A549 (cell line): ENCODE measurements at regions not wholly inside any gene's neighbourhood (a gene's known extent, or its start where the extent isn't known, plus 50 kb on each side); places are given as distances from the start of the nearest gene placed in this dataset.
A peak's percentile ranks its signal among the peaks of the same experiment; 100 is the strongest.

Experiments used
- ATAC-seq, 2 experiments: fragments of 200-7000 bp in 1 of 2; fragments of >200 bp in 1 of 2; cut with Nextera tagmentation in 1 of 2; cut with Tn5 transposase in 1 of 2; 3 replicates each; pipeline versions ENCODE4 v1.8.0 to v1.9.1; 2018 to 2020; ENCODE audit warnings: mild to moderate bottlenecking in 1 of 2, moderate library complexity in 1 of 2
- CTCF ChIA-PET: fragments of 300-600 bp; sonication (Branson Sonifier 250); formaldehyde crosslinking; extraction: SDS; loops from one replicate; lab custom pipeline; 2021; ENCODE audit warnings: antibody characterized with exemption, inconsistent platforms; lab: Yijun Ruan, JAX
- POLR2A ChIA-PET: fragments of 350-600 bp; formaldehyde crosslinking; extraction: SDS; loops from one replicate; lab custom pipeline; 2021; ENCODE audit warnings: antibody characterized with exemption, inconsistent platforms; lab: Yijun Ruan, JAX
- DNase-seq, 2 experiments: peaks; one replicate each; pipeline versions ENCODE4 v3.0.0 to v3.0.0-alpha.2; 2011 to 2016; ENCODE audit warnings: low read depth in 1 of 2, low spot score in 1 of 2
- FAIRE-seq: peaks from 2 replicates; lab custom pipeline; 2011; peaks lifted over from hg19 to GRCh38; lab: Jason Lieb, UNC
- H3K27ac ChIP-seq, 2 experiments: fragments of >200 bp; sonication (Bioruptor Twin); formaldehyde crosslinking; 3 replicates each; pipeline ENCODE4 v1.5.1; 2016 to 2017
- H3K4me1 ChIP-seq: fragments of >200 bp; sonication (Bioruptor Twin); formaldehyde crosslinking; 3 replicates; pipeline ENCODE4 v1.6.1; 2016
- H3K4me2 ChIP-seq: fragments of >200 bp; sonication (Bioruptor Twin); formaldehyde crosslinking; 3 replicates; pipeline ENCODE4 v1.6.1; 2016
- H3K4me3 ChIP-seq: fragments of >200 bp; sonication (Bioruptor Twin); formaldehyde crosslinking; 3 replicates; pipeline ENCODE4 v1.5.1; 2016
- H3K9me3 ChIP-seq: fragments of >200 bp; sonication (Bioruptor Twin); formaldehyde crosslinking; 3 replicates; pipeline ENCODE4 v1.6.1; 2016
- BCL3 ChIP-seq: fragments of >200 bp; sonication (Bioruptor Twin); formaldehyde crosslinking; IDR thresholded peaks from 3 replicates; pipeline ENCODE4 v1.6.1; 2016
- CHD2 ChIP-seq: fragments of 150-350 bp; IDR thresholded peaks from 2 replicates; pipeline ENCODE4 v1.6.1; 2014; ENCODE audit warnings: low read length; ENCODE audit not compliant: partially characterized antibody
- CTCF ChIP-seq: fragments of >200 bp; sonication (Bioruptor Twin); formaldehyde crosslinking; IDR thresholded peaks from 3 replicates; pipeline ENCODE4 v1.5.1; 2016
- EHF ChIP-seq: fragments of 250-450 bp; sonication (Bioruptor Pico); IDR thresholded peaks from 2 replicates; pipeline ENCODE4 v1.5.0; 2020; ENCODE audit warnings: mild to moderate bottlenecking
- EHMT2 ChIP-seq: fragments of 200-600 bp; sonication (generic); IDR thresholded peaks from 2 replicates; pipeline ENCODE4 v1.6.1; 2016; ENCODE audit warnings: antibody characterized with exemption, low read depth, mild to moderate bottlenecking, moderate library complexity
- FOSB ChIP-seq: fragments of 250-450 bp; sonication (Bioruptor Pico); IDR thresholded peaks from 2 replicates; pipeline ENCODE4 v1.5.0; 2020; ENCODE audit warnings: mild to moderate bottlenecking, moderate library complexity
- HOXA7 ChIP-seq: fragments of 250-450 bp; sonication (Bioruptor Pico); IDR thresholded peaks from 2 replicates; pipeline ENCODE4 v1.5.0; 2020; ENCODE audit warnings: mild to moderate bottlenecking, moderate library complexity
- JUNB ChIP-seq: fragments of >200 bp; sonication (Bioruptor Twin); formaldehyde crosslinking; IDR thresholded peaks from 2 replicates; pipeline ENCODE4 v1.6.1; 2016
- MAZ ChIP-seq: fragments of 150-350 bp; IDR thresholded peaks from 2 replicates; pipeline ENCODE4 v1.6.1; 2014; ENCODE audit warnings: antibody characterized with exemption, low read depth, low read length, borderline replicate concordance
- POLR2AphosphoS2 ChIP-seq: conservative IDR thresholded peaks from 2 replicates; pipeline ENCODE4 v1.6.1; 2012; ENCODE audit warnings: low read length, improper control_type of control experiment, inconsistent platforms
- RAD21 ChIP-seq, 2 experiments: fragments of >200 bp in 1 of 2; sonication (Bioruptor Twin) in 1 of 2; formaldehyde crosslinking in 1 of 2; IDR thresholded peaks in 1 of 2; conservative IDR thresholded peaks in 1 of 2; 2 replicates in 1 of 2; 3 replicates in 1 of 2; pipeline ENCODE4 v1.6.1; 2012 to 2018; ENCODE audit warnings: inconsistent platforms in 1 of 2
- RCOR1 ChIP-seq: fragments of 150-350 bp; IDR thresholded peaks from 2 replicates; pipeline ENCODE4 v1.6.1; 2014; ENCODE audit warnings: antibody characterized with exemption, low read length, low read depth
- SMC3 ChIP-seq: fragments of >200 bp; sonication (Bioruptor Twin); formaldehyde crosslinking; IDR thresholded peaks from 3 replicates; pipeline ENCODE4 v1.6.1; 2018; ENCODE audit warnings: inconsistent platforms
- WGBS: methylation state at CpG from one replicate; pipeline ENCODE4 v1.1.6; 2017; ENCODE audit errors: missing lambda C conversion rate; 5-methylcytosine and 5-hydroxymethylcytosine counted together
- TF ChIP-seq, protein P1 (sequence below): IDR thresholded peaks from 2 replicates; pipeline ENCODE4 v1.6.1; 2012; ENCODE audit warnings: low read depth, borderline replicate concordance
- TF ChIP-seq, protein P2 (sequence below): fragments of 150-350 bp; IDR thresholded peaks from 2 replicates; pipeline ENCODE4 v1.6.1; 2014; ENCODE audit warnings: low read depth, mild to moderate bottlenecking, low read length
- TF ChIP-seq, protein P3 (sequence below): fragments of >200 bp; sonication (Bioruptor Twin); formaldehyde crosslinking; IDR thresholded peaks from 2 replicates; pipeline ENCODE4 v1.6.1; 2016

- POLR2A ChIA-PET, result no interaction called here
- H3K4me1 ChIP-seq, result no peaks in the 10 kb centered on the region
- no peak for TF ChIP-seq FOSB
- TF ChIP-seq BCL3, result no peak
- no peak for TF ChIP-seq POLR2AphosphoS2
- no peak for TF ChIP-seq EHF (CRISPR knock-in tag)
- TF ChIP-seq, protein P1, sequence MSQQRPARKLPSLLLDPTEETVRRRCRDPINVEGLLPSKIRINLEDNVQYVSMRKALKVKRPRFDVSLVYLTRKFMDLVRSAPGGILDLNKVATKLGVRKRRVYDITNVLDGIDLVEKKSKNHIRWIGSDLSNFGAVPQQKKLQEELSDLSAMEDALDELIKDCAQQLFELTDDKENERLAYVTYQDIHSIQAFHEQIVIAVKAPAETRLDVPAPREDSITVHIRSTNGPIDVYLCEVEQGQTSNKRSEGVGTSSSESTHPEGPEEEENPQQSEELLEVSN, result no peak
- TF ChIP-seq CHD2, result no peak
- no peak for TF ChIP-seq CTCF
- no peak overlapping the region for H3K27ac ChIP-seq
- no peak overlapping the region for H3K4me2 ChIP-seq
- WGBS, result 29% methylated on average over 5 of the region's 5 CpGs
- no peak for DNase-seq
- no peak for FAIRE-seq
- CTCF ChIA-PET, result no interaction called here
- H3K9me3 ChIP-seq, result no peaks in the 10 kb centered on the region
- no peak for ATAC-seq
- H3K4me3 ChIP-seq, result no peak overlapping the region
Measured at GRCh38 chr18:73983496-73983895, 164.1 kb downstream of the FBXO15 start.

GRCh38 chr18:73981796-73982195 lies 165.8 kb downstream of the FBXO15 start:
- no peaks in the 10 kb centered on the region for H3K9me3 ChIP-seq
- ATAC-seq (no peak), DNase-seq (no peak), FAIRE-seq (no peak)
- H3K4me2 ChIP-seq, result no peak overlapping the region
- CTCF ChIA-PET, result no interaction called here
- POLR2A ChIA-PET, result no interaction called here
- H3K27ac ChIP-seq, result no peak overlapping the region
- TF ChIP-seq, protein P2, sequence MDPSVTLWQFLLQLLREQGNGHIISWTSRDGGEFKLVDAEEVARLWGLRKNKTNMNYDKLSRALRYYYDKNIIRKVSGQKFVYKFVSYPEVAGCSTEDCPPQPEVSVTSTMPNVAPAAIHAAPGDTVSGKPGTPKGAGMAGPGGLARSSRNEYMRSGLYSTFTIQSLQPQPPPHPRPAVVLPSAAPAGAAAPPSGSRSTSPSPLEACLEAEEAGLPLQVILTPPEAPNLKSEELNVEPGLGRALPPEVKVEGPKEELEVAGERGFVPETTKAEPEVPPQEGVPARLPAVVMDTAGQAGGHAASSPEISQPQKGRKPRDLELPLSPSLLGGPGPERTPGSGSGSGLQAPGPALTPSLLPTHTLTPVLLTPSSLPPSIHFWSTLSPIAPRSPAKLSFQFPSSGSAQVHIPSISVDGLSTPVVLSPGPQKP, result no peak
- TF ChIP-seq RCOR1 (no peak), MAZ (no peak), JUNB (no peak), HOXA7 (no peak), CHD2 (no peak), FOSB (no peak)
- TF ChIP-seq, protein P3, sequence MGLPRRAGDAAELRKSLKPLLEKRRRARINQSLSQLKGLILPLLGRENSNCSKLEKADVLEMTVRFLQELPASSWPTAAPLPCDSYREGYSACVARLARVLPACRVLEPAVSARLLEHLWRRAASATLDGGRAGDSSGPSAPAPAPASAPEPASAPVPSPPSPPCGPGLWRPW, result no peak
- 21% methylated on average over 4 of the region's 4 CpGs for whole genome bisulfite sequencing
- H3K4me3 ChIP-seq, result no peak overlapping the region
- H3K4me1 ChIP-seq, result no peaks in the 10 kb centered on the region

DNA sequence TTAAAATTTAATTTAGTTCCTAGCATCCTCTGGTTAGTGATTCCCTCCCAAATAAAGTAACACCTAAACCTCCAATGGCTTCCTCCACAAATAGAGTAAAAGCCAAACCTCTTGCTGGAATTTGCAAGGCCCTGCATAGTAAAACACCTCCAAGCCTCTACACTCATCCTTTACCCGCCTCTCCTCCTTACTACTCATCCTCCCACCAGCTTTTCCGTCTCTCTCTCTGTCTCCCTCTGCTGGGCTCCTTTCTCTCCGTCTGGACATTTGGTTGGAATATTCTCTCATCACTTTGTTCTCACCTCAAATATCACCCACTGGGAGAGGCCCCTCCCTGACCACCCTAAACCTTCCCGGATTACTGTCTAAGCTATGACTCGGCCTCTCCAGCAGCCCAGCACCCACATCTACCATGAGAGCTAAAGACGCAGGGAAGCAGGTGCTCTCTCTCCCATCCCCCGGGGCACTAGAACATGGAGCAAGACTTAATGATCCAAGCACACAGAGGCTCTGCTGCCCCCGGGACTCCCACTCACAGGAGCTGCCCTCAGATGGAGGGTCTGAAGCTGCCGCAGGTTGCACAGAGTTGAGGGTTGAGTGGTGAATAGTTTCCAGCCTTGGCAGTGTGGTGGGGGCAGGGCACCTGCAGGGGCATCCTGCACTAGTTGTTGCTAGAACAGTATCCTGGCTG lies 167.2 kb downstream of the FBXO15 start:
- no peak overlapping the region for H3K27ac ChIP-seq
- 19% methylated on average over 7 of the region's 9 CpGs for WGBS
- FAIRE-seq (no peak), ATAC-seq (peak; percentile 71 to 84; a peak in 5 of 6 replicates), DNase-seq (peak; percentile 20 to 27)
- TF ChIP-seq CHD2 (no peak), CTCF (peak; percentile 45), SMC3 (peak; percentile 47; the same call in 2 of the 3 replicates), RAD21 (conservative IDR thresholded peaks at IDR 0.05 in 1 of 2, IDR thresholded peaks at IDR 0.05 in 1 of 2) (peak; percentile 38 to 46; a peak in 4 of 5 replicates), EHMT2 (no peak)
- no peak overlapping the region for H3K4me3 ChIP-seq
- ChIA-PET POLR2A (no interaction called here), CTCF (interaction anchor here (0.6 to 1.9 kb wide), 13 partner anchors 8 to 1279 kb away, joined by 3 to 12 read pairs (median 3); no protein-coding TSS in a partner anchor)
- H3K4me2 ChIP-seq, result no peak overlapping the region
- no peaks in the 10 kb centered on the region for H3K4me1 ChIP-seq
- H3K9me3 ChIP-seq, result no peaks in the 10 kb centered on the region
